ENCODE measurements at regions not wholly inside any gene's neighbourhood (a gene's known extent, or its start where the extent isn't known, plus 50 kb on each side); places are given as distances from the start of the nearest gene placed in this dataset.

GRCh38 chr5:112025757-112026156 is 268.8 kb upstream of the NREP start:
- no peak for DNase-seq (ENCODE audit: low read depth)

- DNase-seq (ENCODE audit: low read depth), result peak; percentile 63
Observed at GRCh38 chr5:112024769-112025168, 267.8 kb upstream of the NREP start.

DNA sequence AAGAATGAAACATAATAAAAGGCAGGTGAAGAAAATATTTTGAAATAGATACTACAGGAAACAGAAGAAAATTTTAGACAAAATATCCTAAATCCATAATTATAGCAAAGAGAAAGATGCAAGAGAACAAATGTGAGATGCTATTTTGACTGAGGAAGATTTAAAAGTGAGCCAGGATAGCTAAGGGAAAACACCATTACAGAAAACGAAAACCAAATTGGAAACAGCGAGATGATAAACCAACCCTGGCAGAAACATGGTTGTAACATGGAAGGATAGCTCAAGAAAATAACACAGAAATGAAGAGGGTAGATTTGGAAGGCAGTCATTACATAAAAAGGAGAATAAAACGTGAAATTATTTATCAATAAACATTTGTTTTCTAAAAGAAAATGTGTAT is 267.2 kb upstream of the NREP start:
- no peak for DNase-seq (ENCODE audit: low read depth)

GRCh38 chr5:112023766-112024165 is 266.8 kb upstream of the NREP start:
- no peak for DNase-seq (ENCODE audit: low read depth)

GRCh38 chr5:112018846-112019245 is 261.9 kb upstream of the NREP start:
- DNase-seq (ENCODE audit: low read depth), result no peak

GRCh38 chr5:112016980-112017379 is 260.0 kb upstream of the NREP start:
- no peak for DNase-seq (ENCODE audit: low read depth)

DNA sequence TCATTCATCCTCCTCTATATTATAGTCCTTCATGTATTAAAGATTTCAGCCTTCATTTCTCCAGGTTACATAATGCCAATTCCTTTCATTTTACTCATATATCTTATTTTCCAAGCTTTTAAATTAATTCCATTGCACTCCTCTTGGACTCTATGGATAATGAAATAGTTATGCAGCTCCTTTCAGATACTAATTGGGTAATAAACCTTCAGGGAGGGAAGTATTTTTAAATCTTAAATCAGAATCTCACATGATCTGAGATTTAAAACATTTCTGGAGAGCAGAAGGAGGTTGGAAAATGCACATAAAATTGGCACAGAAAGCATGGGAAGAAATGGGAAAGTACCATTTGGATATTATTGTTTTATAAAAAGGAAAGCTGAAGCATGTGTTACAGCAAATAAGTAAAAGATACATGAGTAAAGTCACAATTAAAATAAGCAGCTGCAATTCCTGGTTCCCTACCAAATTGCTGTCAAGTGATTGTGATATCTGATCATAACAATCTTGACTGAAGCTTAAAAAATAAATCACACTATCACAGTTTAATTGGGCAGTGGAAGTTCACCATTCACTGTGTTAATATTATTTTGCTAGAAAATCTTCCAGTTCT is 257.9 kb upstream of the NREP start:
- peak; percentile 83 for DNase-seq (ENCODE audit: low read depth)

- no peak for DNase-seq (ENCODE audit: low read depth)
Observed at GRCh38 chr5:112013660-112014059, 256.7 kb upstream of the NREP start.

DNA sequence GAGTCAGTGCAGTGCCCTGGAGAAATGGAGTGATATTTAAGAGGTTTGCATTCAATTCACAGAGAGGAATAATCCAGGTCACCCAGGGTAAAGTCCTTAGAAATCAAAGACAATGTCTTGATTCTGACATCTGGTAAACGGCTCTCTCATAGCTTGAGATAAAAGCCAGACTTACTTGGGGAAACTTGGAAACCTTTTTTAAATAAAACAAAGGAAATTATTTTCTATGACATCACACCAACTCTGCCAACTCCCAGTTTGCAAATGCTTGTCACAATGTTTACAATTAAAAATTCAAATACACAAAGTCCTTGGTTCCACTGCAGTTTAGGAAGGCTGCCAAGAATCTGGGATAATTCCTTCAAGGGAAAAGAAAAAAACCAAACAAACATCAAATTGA is 255.1 kb upstream of the NREP start:
- peak; percentile 71 for DNase-seq (ENCODE audit: low read depth)

- DNase-seq (ENCODE audit: low read depth), result no peak
Observed at GRCh38 chr5:112010475-112010874, 253.5 kb upstream of the NREP start.

DNA sequence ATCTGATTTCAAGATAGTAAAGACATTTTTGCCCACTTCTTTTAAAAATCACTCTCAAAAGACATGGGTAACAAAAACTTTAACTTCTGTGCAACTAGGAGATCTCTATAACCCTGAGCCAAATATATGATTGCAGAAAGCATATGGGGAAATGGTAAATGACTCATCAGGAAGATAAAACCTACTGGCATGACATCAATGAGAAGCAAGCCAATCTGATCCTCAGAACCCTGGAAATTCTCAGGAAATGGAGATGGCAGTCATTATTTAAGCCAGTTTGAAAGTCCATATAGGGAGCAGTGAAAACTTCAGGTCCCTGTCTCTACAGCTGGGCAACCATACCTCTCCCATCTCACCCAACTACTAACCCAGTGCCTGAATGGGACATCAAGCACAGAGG is 249.7 kb upstream of the NREP start:
- DNase-seq (ENCODE audit: low read depth), result peak; percentile 75

- DNase-seq (ENCODE audit: low read depth), result peak; percentile 90
Observed at GRCh38 chr5:112005623-112005930, 248.6 kb upstream of the NREP start.

DNA sequence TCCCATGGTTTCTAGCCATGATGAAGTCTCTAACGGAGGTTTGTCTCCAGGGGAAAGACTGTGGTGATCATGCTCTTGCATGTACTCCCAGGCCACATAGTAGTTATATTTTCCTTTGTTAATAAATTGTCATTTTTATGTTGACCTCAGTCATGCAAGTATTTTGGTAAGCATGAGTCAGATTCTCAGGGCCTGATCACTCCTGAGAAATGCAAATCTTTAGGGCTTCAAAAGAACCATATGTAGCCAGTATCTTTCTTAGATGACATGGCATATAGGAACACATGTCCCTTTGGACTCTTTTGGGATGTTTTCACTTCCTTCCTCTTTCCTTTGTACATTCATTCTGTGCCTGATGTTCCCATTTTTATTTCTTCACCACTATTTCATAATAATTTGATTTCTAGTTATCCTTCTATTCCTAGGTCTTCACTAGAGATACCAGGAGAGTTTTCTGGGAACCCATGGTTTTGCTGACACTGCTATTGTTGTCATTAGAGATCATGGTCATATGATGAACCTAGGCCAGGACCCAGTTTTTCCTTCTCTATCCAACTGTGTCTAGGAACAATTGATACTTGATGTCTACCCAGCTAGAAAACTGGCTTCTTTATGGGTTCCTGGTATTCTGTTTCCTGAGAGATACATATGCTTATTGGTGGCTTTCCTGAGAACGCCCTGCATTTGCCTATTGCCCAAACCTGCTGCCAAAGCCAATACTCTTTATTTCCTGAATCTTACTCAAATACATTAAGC is 248.1 kb upstream of the NREP start:
- peak; percentile 93 for DNase-seq (ENCODE audit: low read depth)

DNA sequence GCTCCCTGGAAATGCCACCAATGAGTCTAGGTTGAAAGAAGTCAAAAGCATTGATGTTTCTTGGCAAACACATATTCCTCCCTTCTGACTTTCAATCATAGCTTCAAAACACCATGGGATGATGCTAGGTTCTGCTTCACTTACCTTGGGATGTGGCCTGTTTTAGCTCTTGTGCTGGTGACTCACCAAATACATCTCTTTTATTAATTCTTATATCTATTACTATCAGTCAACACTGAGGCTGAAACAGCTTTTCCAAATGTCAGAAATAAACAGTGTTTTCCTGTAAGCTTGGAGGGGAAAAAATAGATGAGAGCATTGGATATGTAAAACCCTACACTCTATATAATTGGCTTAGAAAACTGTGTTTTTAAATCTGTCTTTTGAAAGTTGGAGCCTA is 245.4 kb upstream of the NREP start:
- DNase-seq (ENCODE audit: low read depth), result no peak

DNA sequence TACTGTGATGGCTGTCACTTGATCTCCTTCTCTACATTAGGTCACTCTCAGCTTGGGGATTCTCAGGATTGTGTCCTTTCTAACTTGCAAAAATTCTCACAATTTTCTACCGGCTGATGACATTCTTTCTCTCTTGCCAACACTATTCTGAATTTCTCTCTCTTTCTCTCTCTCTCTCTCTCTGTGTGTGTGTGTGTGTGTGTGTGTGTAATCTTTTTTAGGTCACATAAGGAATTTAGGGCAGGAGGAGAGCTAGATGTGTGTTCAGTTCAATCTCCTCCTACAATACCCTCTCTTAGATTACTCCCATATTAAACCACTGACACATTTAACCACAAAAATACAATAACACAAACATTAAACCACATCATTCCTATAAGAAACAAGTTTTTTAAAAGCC is 242.3 kb upstream of the NREP start:
- peak; percentile 88 for DNase-seq (ENCODE audit: low read depth)

DNA sequence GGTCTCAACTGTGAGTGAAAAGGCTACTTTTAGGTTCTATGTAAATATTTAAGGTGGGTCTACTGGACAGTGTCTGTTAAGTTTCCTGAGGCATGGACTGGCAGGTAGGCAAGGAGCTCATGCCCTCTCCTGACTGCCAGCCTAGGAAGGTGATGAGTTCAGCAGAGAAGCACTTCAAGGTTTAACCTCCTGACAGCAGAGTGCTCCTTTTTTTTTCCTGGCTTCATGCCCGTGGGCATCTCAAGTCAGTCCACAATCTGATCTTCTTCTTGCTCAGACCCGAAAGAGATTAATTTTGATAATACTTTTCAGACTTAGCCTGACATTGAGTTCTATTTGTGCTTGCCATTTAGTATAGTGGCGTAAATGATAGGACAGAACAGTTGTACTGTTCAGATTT is 241.9 kb upstream of the NREP start:
- no peak for DNase-seq (ENCODE audit: low read depth)

- peak; percentile 100 for DNase-seq (ENCODE audit: low read depth)
Observed at GRCh38 chr5:111997711-111998110, 240.7 kb upstream of the NREP start.

GRCh38 chr5:111997308-111997707 is 240.3 kb upstream of the NREP start:
- no peak for DNase-seq (ENCODE audit: low read depth)

DNA sequence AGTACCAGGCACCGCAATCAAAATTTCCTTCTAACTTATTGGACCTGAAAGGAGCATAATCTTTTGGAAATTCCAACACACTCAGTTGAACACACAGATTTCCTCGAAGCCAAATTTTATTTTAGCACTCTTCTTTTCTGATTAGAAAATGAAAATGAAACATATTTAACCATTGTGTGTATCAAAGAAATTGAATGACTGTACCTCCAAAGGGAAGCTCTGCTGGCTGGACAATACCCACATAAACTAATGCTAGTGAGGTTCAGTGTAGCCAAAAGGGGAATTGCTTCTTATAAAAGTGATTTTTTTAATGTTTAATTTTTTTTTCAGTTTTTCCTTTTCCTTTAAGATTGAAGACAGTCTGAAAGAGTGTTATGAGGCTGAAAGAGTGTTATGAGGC is 239.6 kb upstream of the NREP start:
- no peak for DNase-seq (ENCODE audit: low read depth)

GRCh38 chr5:111995701-111996100 is 238.7 kb upstream of the NREP start:
- DNase-seq (ENCODE audit: low read depth), result no peak

DNA sequence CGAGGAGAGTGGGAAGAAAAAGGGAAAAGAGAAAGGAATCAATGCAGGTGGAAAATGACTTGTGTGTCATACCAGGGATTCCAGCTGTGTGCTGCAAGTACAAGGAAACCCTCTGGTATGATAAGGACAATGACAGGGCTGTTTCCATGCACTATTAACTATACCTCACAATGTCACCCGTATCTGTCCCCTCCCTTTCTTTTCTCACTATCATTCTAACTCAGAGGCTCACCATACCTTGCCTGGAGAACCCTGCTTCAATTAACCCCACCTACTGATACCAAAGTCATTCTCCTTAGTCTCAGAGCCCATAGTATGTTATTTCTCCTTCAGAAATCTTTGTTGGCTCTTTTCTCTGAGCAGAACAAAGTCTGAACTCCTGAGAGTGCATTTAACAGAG is 236.2 kb upstream of the NREP start:
- DNase-seq (ENCODE audit: low read depth), result no peak

GRCh38 chr5:111984044-111984443 is 227.1 kb upstream of the NREP start:
- DNase-seq (ENCODE audit: low read depth), result peak; percentile 98

DNA sequence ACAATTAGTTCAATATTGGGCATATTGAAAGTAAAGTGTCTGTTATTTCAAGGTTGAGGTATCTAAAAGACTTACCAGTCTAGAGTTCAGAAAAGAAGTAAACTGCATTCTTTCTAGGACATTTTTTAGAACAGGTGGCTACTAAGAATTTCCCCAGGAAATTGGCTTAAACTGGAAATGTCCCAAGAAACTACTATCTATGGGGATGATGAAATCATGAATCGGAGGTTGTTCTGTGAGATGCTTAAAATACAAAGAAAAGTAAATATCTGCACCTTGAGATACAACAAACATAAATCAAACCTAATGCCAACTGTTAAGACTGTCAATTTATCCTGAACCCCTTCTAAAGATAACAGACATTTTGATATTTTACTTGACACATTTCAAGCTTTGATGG is 226.5 kb upstream of the NREP start:
- DNase-seq (ENCODE audit: low read depth), result no peak

- DNase-seq (ENCODE audit: low read depth), result peak; percentile 27
Observed at GRCh38 chr5:111977436-111977829, 220.4 kb upstream of the NREP start.

Data from EH (cell line).